ENCODE measurements at regions not wholly inside any gene's neighbourhood (a gene's known extent, or its start where the extent isn't known, plus 50 kb on each side); places are given as distances from the start of the nearest gene placed in this dataset.

DNA sequence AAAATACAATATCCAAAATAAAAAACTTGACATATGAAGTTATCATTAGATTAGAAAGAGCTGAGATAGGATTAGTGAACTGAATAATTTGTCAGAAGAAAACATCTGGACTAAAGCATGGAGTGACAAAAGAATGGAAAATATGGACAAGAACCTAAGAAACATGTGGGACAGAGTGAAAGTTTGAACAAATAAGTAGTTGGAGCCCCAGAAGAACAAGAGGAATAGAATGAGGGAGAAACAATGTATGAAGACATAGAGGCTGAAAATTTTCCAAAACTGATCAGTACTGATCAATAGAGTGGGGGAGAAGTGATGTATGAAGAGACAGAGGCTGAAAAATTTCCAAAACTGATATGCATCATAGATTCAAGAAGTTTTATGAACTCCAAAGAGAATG is 170.6 kb upstream of the CRY1 start:
- Histone ChIP-seq H3K9me3 (ENCODE audit: low read length) (no peaks in the 10 kb centered on the region), H3K79me2 (ENCODE audit: insufficient read depth, low read length) (no peaks in the 10 kb centered on the region), H3K4me3 (replicated peaks in 1 of 3; ENCODE audit: insufficient read depth in 1 of 3, low read depth in 2 of 3, low read length in 3 of 3) (no peak overlapping the region), H3K27ac (ENCODE audit: extremely low read length, insufficient read depth, low read length) (no peak overlapping the region), H3K4me1 (ENCODE audit: insufficient read depth, low read length) (peaks cover 6% of the 10 kb centered on the region; the same call in 1 of the 2 replicates), H4K20me1 (ENCODE audit: insufficient read depth, low read length) (no peaks in the 10 kb centered on the region), H3K9ac (ENCODE audit: insufficient read depth, low read depth, low read length) (no peak overlapping the region), H3K36me3 (replicated peaks in 1 of 2; ENCODE audit: control insufficient read depth in 1 of 2, insufficient read depth in 2 of 2, low read length in 2 of 2) (no peaks in the 10 kb centered on the region), H3K27me3 (ENCODE audit: control insufficient read depth in 1 of 2, insufficient read depth in 2 of 2, low read length in 2 of 2) (no peaks in the 10 kb centered on the region), H2AFZ (ENCODE audit: low read length) (no peak overlapping the region), H3K4me2 (ENCODE audit: low read depth, low read length) (no peak overlapping the region)
- ChIA-PET POLR2A (no interaction called here), CTCF (ENCODE audit: low intra/inter-chr PET ratio, low total read pairs) (no interaction called here)
- BruUV-seq (replicated peaks): no TSS peak
- no peak for TF ChIP-seq HOXD1 (CRISPR knock-in tag; IDR thresholded peaks at IDR 0.05)
- no peak for TF ChIP-seq ZNF292 (CRISPR knock-in tag; IDR thresholded peaks at IDR 0.05; ENCODE audit: borderline replicate concordance, low read depth)
- no peak for TF ChIP-seq MTF1 (CRISPR knock-in tag; IDR thresholded peaks at IDR 0.05)
- TF ChIP-seq, protein P1, sequence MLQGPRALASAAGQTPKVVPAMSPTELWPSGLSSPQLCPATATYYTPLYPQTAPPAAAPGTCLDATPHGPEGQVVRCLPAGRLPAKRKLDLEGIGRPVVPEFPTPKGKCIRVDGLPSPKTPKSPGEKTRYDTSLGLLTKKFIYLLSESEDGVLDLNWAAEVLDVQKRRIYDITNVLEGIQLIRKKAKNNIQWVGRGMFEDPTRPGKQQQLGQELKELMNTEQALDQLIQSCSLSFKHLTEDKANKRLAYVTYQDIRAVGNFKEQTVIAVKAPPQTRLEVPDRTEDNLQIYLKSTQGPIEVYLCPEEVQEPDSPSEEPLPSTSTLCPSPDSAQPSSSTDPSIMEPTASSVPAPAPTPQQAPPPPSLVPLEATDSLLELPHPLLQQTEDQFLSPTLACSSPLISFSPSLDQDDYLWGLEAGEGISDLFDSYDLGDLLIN (CRISPR knock-in tag; IDR thresholded peaks at IDR 0.05; ENCODE audit: borderline replicate concordance): no peak
- peak; percentile 80; the same call in 1 of the 2 replicates for TF ChIP-seq ZNF709 (CRISPR knock-in tag; IDR thresholded peaks at IDR 0.05)
- FAIRE-seq (no peak), ATAC-seq (no peak), DNase-seq (ENCODE audit: low spot score) (no peak)
- intact Hi-C loops (cut with micrococcal nuclease; ENCODE audit: unreplicated experiment): no loop called here
- in situ Hi-C loops (cut with HindIII; ENCODE audit: extremely low pct_ligation_motif_present, low pct_unique_long_range_greater_than_20kb): no loop called here

DNA sequence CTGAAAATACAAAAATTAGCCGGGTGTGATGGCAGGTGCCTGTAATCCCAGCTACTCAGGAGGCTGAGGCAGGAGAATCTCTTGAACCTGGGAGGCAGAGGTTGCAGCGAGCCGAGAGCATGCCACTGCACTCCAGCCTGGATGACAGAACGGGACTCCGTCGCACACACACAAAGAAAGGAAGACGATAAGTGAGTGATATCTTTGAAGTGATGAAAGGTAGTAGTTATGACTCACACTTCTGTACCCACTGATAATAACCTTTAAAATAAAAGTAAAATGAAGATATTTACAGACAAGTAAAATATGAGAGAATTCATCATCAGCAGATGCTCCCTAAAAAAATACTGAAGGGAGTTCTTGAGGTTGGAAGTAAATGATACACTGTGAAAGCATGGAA is 171.3 kb upstream of the CRY1 start:
- 53% methylated on average over 7 of the region's 7 CpGs for WGBS (ENCODE audit: low lambda C conversion rate)
- CTCF ChIA-PET (ENCODE audit: low intra/inter-chr PET ratio, low total read pairs): no interaction called here
- in situ Hi-C loops (cut with HindIII; ENCODE audit: extremely low pct_ligation_motif_present, low pct_unique_long_range_greater_than_20kb): no loop called here
- TF ChIP-seq, protein P2, sequence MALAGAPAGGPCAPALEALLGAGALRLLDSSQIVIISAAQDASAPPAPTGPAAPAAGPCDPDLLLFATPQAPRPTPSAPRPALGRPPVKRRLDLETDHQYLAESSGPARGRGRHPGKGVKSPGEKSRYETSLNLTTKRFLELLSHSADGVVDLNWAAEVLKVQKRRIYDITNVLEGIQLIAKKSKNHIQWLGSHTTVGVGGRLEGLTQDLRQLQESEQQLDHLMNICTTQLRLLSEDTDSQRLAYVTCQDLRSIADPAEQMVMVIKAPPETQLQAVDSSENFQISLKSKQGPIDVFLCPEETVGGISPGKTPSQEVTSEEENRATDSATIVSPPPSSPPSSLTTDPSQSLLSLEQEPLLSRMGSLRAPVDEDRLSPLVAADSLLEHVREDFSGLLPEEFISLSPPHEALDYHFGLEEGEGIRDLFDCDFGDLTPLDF (CRISPR knock-in tag; IDR thresholded peaks at IDR 0.05): no peak
- TF ChIP-seq, protein P3, sequence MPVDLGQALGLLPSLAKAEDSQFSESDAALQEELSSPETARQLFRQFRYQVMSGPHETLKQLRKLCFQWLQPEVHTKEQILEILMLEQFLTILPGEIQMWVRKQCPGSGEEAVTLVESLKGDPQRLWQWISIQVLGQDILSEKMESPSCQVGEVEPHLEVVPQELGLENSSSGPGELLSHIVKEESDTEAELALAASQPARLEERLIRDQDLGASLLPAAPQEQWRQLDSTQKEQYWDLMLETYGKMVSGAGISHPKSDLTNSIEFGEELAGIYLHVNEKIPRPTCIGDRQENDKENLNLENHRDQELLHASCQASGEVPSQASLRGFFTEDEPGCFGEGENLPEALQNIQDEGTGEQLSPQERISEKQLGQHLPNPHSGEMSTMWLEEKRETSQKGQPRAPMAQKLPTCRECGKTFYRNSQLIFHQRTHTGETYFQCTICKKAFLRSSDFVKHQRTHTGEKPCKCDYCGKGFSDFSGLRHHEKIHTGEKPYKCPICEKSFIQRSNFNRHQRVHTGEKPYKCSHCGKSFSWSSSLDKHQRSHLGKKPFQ (CRISPR knock-in tag; IDR thresholded peaks at IDR 0.05; ENCODE audit: insufficient replicate concordance): no peak
- TF ChIP-seq TMF1 (CRISPR knock-in tag; IDR thresholded peaks at IDR 0.05; ENCODE audit: low read depth) (no peak), TCF12 (IDR thresholded peaks at IDR 0.05) (no peak), TCF12 (CRISPR knock-in tag; IDR thresholded peaks at IDR 0.05) (no peak), PHB2 (IDR thresholded peaks at IDR 0.05; ENCODE audit: partially characterized antibody) (no peak), KAT7 (CRISPR knock-in tag; IDR thresholded peaks at IDR 0.05; ENCODE audit: borderline replicate concordance) (no peak), ZNF317 (CRISPR knock-in tag; IDR thresholded peaks at IDR 0.05) (no peak), ZNF563 (CRISPR knock-in tag; IDR thresholded peaks at IDR 0.05) (no peak), GABPB1 (CRISPR knock-in tag; IDR thresholded peaks at IDR 0.05) (no peak), XBP1 (CRISPR knock-in tag; IDR thresholded peaks at IDR 0.05) (no peak)
- TF ChIP-seq, protein P4, sequence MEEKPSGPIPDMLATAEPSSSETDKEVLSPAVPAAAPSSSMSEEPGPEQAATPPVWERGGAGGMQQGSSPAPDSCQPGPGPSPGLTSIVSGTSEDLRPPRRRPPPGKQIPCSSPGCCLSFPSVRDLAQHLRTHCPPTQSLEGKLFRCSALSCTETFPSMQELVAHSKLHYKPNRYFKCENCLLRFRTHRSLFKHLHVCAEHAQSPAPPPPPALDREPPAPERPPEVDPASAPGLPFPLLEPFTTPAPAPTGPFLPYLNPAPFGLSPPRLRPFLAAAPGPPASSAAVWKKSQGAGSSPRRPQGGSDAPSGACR (CRISPR knock-in tag; IDR thresholded peaks at IDR 0.05): no peak

More for the DNA sequence above, 171.3 kb upstream of the CRY1 start:
- Histone ChIP-seq H2AFZ (ENCODE audit: low read length) (no peak overlapping the region), H3K9ac (ENCODE audit: insufficient read depth, low read depth, low read length) (no peak overlapping the region), H3K27ac (ENCODE audit: extremely low read length, insufficient read depth, low read length) (no peak overlapping the region), H3K9me3 (ENCODE audit: low read length) (no peaks in the 10 kb centered on the region), H3K4me3 (replicated peaks in 1 of 3; ENCODE audit: insufficient read depth in 1 of 3, low read depth in 2 of 3, low read length in 3 of 3) (no peak overlapping the region), H3K4me1 (ENCODE audit: insufficient read depth, low read length) (peaks cover 6% of the 10 kb centered on the region; the same call in 1 of the 2 replicates), H3K36me3 (replicated peaks in 1 of 2; ENCODE audit: control insufficient read depth in 1 of 2, insufficient read depth in 2 of 2, low read length in 2 of 2) (no peaks in the 10 kb centered on the region), H3K4me2 (ENCODE audit: low read depth, low read length) (no peak overlapping the region), H3K27me3 (ENCODE audit: control insufficient read depth in 1 of 2, insufficient read depth in 2 of 2, low read length in 2 of 2) (peaks cover 0 to 3% of the 10 kb centered on the region in 2 experiments; a peak in 2 of 5 replicates), H4K20me1 (ENCODE audit: insufficient read depth, low read length) (no peaks in the 10 kb centered on the region), H3K79me2 (ENCODE audit: insufficient read depth, low read length) (no peaks in the 10 kb centered on the region)
- ATAC-seq: no peak
- POLR2A ChIA-PET: no interaction called here
- intact Hi-C loops (cut with micrococcal nuclease; ENCODE audit: unreplicated experiment): no loop called here
- no TSS peak for BruUV-seq (replicated peaks)
- FAIRE-seq: no peak
- no peak for DNase-seq (ENCODE audit: low spot score)
